GM12865 (cell line): ENCODE measurements at regions not wholly inside any gene's neighbourhood (a gene's known extent, or its start where the extent isn't known, plus 50 kb on each side); places are given as distances from the start of the nearest gene placed in this dataset.

Source experiments
- DNase-seq: peaks from one replicate; pipeline ENCODE4 v3.0.0; 2010; ENCODE audit warnings: low read depth
- H3K4me3 ChIP-seq: 2 replicates; pipeline ENCODE4 v1.5.1; 2011; ENCODE audit warnings: mild to moderate bottlenecking, low read depth, low read length, control low read depth
- CTCF ChIP-seq: IDR thresholded peaks from 2 replicates; pipeline ENCODE4 v1.5.1; 2011; ENCODE audit warnings: low read length, control low read depth, low read depth, inconsistent platforms; ENCODE audit not compliant: insufficient read depth; ENCODE audit errors: missing control alignments

GRCh38 chr4:164461901-164462300 is 292.0 kb upstream of the SMIM31 start:
- DNase-seq: no peak
- no peak overlapping the region for H3K4me3 ChIP-seq
- no peak for TF ChIP-seq CTCF

- no peak for DNase-seq
- no peak overlapping the region for H3K4me3 ChIP-seq
- TF ChIP-seq CTCF: no peak
These were observed 291.5 kb upstream of the SMIM31 start for GRCh38 chr4:164462471-164462870.

- DNase-seq: no peak
- no peak for TF ChIP-seq CTCF
- H3K4me3 ChIP-seq: no peak overlapping the region
These were observed 289.6 kb upstream of the SMIM31 start for GRCh38 chr4:164464313-164464712.

GRCh38 chr4:164467493-164467892 is 286.4 kb upstream of the SMIM31 start:
- DNase-seq: no peak
- no peak for TF ChIP-seq CTCF
- no peak overlapping the region for H3K4me3 ChIP-seq

DNA sequence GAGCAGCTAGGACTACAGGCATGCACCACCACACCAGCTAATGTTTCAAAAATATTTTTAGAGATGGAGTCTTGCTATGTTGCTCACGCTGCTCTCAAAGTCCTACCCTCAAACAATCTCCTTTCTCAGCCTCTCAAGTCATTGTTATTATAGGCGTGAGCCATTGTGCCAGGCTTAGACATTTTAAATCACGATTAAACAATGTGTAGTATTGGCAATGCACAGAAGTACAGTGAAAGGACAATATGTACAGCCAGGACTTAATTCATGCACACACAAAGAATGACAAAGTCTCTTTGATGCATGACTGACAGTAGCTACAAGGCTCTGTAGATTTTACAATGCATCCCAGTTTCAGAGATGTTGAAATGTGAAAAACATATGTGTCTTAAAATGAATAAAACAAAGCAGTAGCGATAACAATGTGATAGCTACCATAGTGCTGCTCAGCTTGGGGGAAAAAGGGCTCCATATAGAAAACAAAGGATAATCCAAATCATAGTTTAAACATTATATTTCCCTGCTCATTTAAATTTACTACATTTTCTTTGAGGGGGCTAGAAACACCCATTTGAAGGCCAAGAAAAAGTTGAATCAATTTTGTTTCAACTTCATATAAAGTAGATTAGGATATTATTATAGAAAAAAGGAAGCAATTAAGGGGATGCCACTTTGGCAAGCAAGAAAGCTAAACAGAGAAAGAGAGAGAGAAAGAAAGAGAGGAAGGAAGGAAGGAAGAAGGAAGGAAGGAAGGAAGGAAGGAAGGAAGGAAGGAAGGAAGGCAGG is 272.4 kb upstream of the SMIM31 start:
- TF ChIP-seq CTCF: no peak
- H3K4me3 ChIP-seq: no peak overlapping the region
- DNase-seq: no peak

DNA sequence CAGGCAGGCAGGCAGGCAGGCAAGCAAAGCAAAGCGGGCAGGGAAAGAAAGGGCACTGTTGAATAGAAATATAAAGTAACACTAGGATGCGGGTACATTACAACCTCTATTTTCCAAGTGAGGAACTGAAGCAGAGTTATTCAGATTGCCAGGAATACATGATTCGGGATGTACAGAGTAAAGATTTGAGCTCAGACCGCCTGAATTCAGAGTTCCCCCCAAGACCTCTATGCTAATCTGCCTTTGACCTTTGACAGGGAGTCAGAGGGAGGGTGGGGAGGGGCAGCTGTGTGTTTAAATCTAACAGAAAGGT is 271.9 kb upstream of the SMIM31 start:
- DNase-seq: no peak
- H3K4me3 ChIP-seq: no peak overlapping the region
- no peak for TF ChIP-seq CTCF

DNA sequence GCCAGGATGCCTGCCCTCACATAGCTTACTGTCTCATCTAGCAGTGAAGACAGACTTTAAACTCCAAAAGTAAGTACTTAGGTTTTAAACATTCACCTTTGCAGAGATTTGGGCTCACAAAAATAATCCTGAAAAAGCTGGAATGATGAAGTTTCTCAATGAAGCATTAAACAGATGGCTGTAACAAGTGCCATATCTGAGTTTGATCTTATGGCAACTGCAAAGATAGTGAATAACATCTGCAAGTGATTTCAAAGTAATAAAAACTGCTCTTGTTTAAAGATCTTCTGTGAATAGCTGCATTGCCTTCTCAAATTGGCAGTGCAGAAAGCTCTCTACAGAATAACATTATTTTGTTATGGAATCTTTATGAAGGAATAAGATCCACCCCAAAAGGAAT is 271.2 kb upstream of the SMIM31 start:
- H3K4me3 ChIP-seq: no peak overlapping the region
- no peak for DNase-seq
- no peak for TF ChIP-seq CTCF
